Activated naive CD4-positive, alpha-beta T cell treated with anti-CD3 and anti-CD28 coated beads, Interleukin-2, amount 50 U/mL, for 72 hours (primary cell): ENCODE measurements at regions not wholly inside any gene's neighbourhood (a gene's known extent, or its start where the extent isn't known, plus 50 kb on each side); places are given as distances from the start of the nearest gene placed in this dataset.
"Not testable (repeated sequence)": the region's sequence is repeated elsewhere in the genome, so short reads cannot be mapped to it uniquely, and the experiment has no call there.

ENCODE experiments used
- ATAC-seq, 2 donors: fragments of 150-1000 bp; cut with Tn5 transposase; 2 replicates each; pipeline ENCODE4 v1.10.0; 2021; ENCODE audit warnings: mild to moderate bottlenecking in 2 of 2, moderate library complexity in 2 of 2
- DNase-seq, 2 donors: peaks; one replicate each; pipeline ENCODE4 v3.0.0; 2021 to 2022; ENCODE audit warnings: low spot score in 2 of 2
- H3K27ac Mint-ChIP-seq, 2 donors: one replicate each; pipeline ENCODE4 v1.8.0; 2022; ENCODE audit warnings: mild to moderate bottlenecking in 2 of 2, mixed read lengths in 2 of 2
- H3K36me3 Mint-ChIP-seq, 2 donors: one replicate each; pipeline ENCODE4 v1.8.0; 2022; ENCODE audit warnings: mixed read lengths in 2 of 2
- H3K9me3 Mint-ChIP-seq, 2 donors: one replicate each; pipeline ENCODE4 v1.8.0; 2022; ENCODE audit warnings: mixed read lengths in 2 of 2

DNA sequence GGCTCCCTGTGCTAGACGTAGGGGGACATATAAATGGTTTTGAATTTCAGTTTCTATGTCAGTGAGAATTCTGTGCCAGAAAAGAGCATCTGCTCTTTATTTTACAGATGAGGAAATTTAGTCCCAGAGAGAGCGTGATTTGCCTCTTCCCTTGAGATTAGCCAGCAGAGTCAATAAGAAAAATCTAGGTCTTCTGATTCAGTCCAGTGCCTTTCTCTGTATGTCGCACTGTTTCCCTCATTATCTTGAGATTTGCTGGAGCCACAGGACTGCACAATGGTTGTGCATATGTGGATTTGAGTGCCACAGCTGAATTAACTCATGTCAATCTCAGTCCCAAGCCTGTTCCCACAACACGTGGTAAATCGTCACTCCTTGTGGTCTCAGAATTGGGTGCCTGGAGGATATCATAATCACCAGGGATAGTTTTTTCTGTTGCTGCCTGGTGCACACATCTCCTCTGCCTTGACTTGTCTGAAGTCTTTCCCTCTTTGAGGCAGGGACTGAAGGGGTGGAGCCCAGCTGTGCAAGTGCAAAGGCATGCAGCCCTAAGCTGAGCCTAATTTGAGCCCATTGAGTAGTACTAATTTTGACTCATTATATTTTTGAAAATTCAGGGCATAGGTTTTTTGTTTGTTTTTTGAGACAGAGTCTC, 276.7 kb downstream of the SOX4 start:
- no peak for ATAC-seq
- DNase-seq: no peak
- peaks cover 5 to 10% of the 10 kb centered on the region in 2 donors for H3K36me3 Mint-ChIP-seq
- H3K9me3 Mint-ChIP-seq: peaks cover 5 to 10% of the 10 kb centered on the region in 2 donors
- H3K27ac Mint-ChIP-seq: no peak overlapping the region

DNA sequence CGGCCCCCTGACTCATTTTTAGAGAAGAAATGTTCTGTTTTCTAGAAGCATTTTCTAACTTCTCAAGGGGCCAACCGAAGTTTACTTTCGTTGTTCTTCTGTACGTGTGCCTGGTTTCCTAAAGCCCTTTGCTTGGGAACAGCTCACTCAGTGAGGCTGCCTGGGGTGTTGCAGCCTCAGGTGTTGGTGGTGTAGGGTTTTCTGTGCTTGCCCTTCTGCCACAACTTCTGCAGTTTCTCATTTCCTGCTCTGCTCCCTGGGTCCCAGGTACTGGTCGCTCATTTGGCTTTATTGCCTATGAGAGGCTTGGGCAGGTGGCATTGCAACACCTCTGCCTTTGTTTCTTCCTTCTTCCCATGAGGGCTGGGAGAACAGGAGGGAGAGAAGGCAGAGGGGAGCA, 278.3 kb downstream of the SOX4 start:
- Mint-ChIP-seq H3K27ac (no peak overlapping the region), H3K36me3 (peaks cover 8 to 16% of the 10 kb centered on the region in 2 donors), H3K9me3 (peaks cover 6 to 12% of the 10 kb centered on the region in 2 donors)
- peak in 1 of 2 donors; percentile 51 for ATAC-seq
- DNase-seq: no peak

DNA sequence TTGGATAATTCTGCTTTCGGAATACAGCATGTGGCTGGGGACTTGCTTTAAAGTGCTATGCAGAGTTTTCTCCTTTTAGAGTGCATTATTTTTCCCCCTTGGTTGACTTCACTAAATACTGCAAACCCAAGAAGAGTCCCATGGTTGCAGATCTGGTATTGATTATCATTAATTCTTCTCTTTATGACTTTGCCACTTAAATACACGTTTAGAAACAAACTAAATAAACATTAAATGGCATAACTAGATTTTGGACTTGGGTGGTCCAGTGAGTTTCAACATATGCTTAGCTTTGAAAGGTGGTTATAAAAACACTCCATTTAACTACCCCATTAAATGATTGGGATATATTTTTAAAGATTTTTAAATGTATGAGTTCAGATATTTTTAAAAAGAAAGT, 279.2 kb downstream of the SOX4 start:
- DNase-seq: no peak
- no peak for ATAC-seq
- peaks cover 8 to 22% of the 10 kb centered on the region in 2 donors for H3K36me3 Mint-ChIP-seq
- peaks cover 14 to 19% of the 10 kb centered on the region in 2 donors for H3K9me3 Mint-ChIP-seq
- H3K27ac Mint-ChIP-seq: no peak overlapping the region

DNA sequence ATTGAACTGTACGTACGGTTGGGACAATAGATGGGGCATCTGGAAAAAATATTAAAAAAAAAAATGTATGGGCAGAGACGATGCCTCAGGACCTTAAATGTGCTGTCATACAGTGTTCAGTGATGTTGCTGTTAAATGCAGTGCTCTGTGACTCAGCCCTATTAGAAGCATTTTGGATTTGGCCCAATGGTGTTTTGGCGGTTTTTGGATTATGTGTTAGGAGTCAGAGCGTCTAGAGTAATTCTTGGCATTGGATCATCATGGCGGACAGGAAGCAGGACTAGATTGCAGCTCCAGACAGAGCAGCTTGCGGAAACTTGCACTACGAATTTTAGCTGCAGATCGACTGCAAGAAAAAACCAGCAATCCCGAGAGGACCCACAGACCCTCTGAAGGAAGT, 280.0 kb downstream of the SOX4 start:
- DNase-seq (no peak), ATAC-seq (no peak)
- Mint-ChIP-seq H3K9me3 (peaks cover 14 to 19% of the 10 kb centered on the region in 2 donors), H3K27ac (no peak overlapping the region), H3K36me3 (peaks cover 8 to 26% of the 10 kb centered on the region in 2 donors)

DNA sequence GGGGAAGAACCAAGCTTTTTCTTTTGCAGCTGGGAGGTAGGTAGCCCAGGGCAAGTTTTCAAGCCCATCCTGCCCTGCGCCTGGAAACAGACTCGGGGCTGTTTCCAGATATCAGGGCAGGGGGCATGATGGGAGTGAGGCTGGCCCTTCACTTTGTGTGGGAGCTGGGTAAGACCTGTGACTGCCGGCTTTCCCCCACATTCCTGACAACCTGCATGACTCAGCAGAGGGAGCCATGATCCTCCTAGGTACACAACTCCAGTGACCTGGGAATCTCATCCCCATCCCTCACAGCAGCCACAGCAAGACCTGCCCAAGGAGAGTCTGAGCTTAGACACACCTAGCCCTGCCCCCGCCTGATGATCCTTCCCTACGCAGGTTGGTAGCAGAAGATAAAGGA, 280.8 kb downstream of the SOX4 start:
- H3K36me3 Mint-ChIP-seq: peaks cover 8 to 26% of the 10 kb centered on the region in 2 donors
- H3K9me3 Mint-ChIP-seq: peaks cover 14 to 19% of the 10 kb centered on the region in 2 donors
- DNase-seq (no peak), ATAC-seq (no peak)
- no peak overlapping the region for H3K27ac Mint-ChIP-seq

DNA sequence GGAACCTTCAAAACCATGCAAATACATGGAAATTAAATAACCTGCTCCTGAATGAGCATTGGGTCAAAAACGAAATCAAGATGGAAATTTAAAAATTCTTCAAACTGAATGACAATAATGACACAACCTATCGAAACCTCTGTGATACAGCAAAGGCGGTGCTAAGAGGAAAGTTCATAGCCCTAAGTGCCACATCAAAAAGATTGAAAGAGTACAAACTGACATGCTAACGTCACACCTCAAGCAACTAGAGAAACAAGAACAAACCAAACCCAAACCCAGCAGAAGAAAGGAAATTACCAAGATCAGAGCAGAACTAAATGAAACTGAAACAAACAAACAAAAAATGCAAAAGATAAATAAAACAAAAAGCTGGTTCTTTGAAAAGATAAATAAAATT, 283.5 kb downstream of the SOX4 start:
- Mint-ChIP-seq H3K36me3 (peaks cover 8 to 26% of the 10 kb centered on the region in 2 donors), H3K9me3 (peaks cover 18 to 33% of the 10 kb centered on the region in 2 donors), H3K27ac (peak overlapping the region in 1 of 2 donors; percentile 20)
- DNase-seq: not testable (repeated sequence)
- peak; percentile 65 to 68 for ATAC-seq

DNA sequence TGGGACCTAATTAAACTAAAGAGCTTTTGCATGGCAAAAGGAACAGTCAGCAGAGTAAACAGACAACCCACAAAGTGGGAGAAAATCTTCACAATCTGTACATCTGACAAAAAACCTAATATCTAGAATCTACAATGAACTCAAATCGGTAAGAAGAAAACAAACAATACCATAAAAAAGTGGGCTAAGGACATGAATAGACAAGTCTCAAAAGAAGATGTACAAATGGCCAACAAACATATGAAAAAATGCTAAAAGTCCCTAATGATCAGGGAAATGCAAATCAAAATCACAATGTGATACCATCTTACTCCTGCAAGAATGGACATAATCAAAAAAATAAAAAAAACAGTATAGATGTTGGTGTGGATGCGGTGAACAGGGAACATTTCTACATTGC, 286.7 kb downstream of the SOX4 start:
- not testable (repeated sequence) for H3K27ac Mint-ChIP-seq, DNase-seq, ATAC-seq
- Mint-ChIP-seq H3K9me3 (peaks cover 20 to 28% of the 10 kb centered on the region in 2 donors), H3K36me3 (peaks cover 2 to 16% of the 10 kb centered on the region in 2 donors)

DNA sequence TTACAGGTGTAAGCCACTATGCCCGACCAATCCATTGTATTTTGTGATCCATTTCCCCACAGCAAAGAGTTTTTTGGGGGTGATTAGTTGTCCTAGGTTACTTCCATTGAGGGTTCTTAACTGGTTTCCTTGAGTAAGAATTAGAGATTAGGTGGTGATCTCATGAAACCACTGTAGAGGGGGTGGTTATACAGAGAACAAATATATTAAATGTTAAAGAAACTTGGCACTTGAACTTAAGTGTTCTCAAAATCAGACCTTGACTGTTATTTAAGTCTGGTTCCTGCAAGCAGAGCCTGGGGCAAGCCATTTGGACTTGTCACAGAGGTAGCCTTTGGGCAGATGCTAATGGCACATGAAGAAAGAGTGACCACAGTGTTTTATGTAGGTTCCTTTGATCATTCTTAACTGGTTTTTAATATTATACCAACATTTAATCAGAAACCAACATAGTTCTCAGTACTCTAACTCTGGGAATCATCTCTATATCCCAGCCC, 288.5 kb downstream of the SOX4 start:
- peaks cover 0 to 8% of the 10 kb centered on the region in 2 donors for H3K36me3 Mint-ChIP-seq
- no peak overlapping the region for H3K27ac Mint-ChIP-seq
- no peak for DNase-seq
- ATAC-seq: no peak
- peaks cover 18 to 25% of the 10 kb centered on the region in 2 donors for H3K9me3 Mint-ChIP-seq

DNA sequence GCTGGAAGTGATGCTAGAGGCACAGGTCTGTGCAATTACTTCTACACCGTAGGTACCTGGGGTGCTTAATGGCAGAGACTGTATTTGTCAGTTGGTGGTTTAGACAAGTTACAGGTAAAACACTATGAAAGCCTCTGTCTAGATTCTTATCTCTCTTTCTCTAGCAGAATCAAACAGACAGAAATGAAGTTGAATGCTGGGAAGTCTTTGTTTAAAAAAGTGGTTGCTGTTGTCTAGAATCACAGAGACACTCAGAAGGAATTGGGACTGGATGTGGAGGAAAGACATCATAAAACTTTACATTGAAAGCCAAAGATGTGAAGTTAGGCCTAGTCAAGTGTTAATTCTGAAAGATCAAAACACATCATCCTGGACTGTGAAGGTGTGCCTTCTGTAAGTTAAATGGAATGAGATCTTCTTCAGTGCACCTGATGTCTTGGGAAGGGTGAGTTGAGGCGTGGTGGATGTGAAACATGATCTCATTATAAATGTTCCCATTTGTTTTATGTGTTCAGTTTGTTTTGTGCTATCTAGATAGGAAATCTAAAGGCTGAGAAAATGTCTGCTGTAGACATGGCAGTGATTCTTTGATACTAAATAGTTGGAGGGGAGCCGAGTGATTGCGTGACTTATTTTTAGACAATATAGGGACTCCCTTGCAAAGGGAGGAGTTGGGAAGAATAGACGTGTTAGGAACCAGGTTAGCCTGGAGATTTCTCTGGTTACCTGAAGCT, 290.2 kb downstream of the SOX4 start:
- DNase-seq (no peak), ATAC-seq (no peak)
- no peaks in the 10 kb centered on the region for H3K36me3 Mint-ChIP-seq
- peaks cover 12 to 19% of the 10 kb centered on the region in 2 donors for H3K9me3 Mint-ChIP-seq
- H3K27ac Mint-ChIP-seq: peak overlapping the region in 1 of 2 donors; percentile 10

DNA sequence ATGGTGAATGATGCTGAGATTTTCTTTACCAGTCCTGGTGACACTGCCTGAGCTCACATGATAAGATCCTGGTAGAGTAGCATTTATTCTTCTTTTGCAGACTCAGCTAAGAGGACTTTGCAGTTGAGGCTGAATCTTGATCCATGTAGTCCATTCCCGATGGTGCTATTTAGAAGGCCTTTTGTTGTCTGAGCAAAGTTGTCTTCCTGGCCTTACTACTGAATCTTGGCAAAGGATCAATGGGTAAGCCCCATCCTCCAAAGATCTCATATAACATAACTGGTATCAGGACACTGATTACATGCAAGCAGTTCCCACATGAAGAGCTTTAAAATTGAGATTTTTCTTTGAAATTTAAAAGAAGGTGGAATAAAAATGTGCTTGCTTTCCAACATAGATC, 291.6 kb downstream of the SOX4 start:
- no peak overlapping the region for H3K27ac Mint-ChIP-seq
- DNase-seq (no peak), ATAC-seq (no peak)
- no peaks in the 10 kb centered on the region for H3K36me3 Mint-ChIP-seq
- H3K9me3 Mint-ChIP-seq: peaks cover 12 to 14% of the 10 kb centered on the region in 2 donors

DNA sequence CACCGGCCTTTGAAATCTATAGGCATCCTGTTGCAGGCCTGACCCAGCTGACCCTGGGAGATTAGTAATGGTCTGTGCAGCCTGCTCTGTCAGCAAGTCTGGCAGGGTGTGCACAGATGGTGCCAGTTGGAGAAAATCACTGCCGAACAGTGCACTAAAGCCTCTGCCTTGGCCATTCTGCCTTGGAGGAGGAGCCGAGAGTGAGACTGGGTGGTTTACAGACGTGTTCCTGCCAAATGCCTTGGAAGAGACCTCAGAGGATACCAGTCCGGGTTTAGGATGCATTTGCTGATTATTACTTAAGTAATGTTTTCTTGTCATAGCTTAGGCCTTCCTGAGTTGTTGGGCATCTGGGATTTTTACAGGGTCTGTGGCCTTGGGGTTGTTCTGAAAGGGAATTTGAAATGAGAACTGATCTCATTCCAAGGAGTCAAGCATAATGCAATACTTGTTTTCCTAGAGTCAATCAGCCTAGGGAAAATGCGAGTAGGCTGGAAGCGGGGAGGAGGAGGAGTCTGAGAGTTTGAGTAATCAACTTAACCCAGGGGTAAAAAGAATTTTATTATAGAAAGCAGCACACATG, 292.1 kb downstream of the SOX4 start:
- no peak for ATAC-seq
- Mint-ChIP-seq H3K9me3 (peaks cover 10 to 11% of the 10 kb centered on the region in 2 donors), H3K27ac (no peak overlapping the region), H3K36me3 (no peaks in the 10 kb centered on the region)
- DNase-seq: no peak

DNA sequence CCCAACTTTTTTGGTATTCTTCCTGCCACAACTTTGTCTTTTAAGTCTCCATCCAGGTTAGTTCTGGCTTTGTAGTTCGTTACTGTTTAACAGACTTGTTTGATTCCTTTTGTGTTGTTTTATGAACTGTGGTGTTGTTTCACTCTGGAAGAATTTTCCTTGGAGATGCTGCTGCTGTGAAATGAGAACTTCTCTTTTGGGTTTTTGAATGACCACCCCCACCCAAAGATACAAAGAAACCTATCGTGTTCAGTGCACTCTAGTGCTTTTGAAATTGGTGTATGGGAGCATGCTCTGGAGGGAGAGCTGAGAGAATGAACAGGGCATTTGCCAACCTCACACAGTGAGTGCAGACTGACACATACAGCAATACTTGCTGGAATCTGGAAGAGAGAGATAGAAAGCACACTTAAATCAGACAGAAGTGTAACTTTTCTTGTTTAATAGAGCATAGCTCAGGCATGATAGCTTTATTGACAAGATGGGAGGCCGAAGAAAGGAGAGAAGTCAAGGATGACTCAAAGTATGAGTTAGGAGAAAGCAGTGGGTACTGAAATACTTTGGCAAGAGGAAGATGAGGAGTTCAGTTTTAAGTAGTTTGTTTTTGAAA, 293.1 kb downstream of the SOX4 start:
- Mint-ChIP-seq H3K9me3 (peaks cover 6 to 11% of the 10 kb centered on the region in 2 donors), H3K36me3 (no peaks in the 10 kb centered on the region), H3K27ac (no peak overlapping the region)
- no peak for DNase-seq
- ATAC-seq: no peak

DNA sequence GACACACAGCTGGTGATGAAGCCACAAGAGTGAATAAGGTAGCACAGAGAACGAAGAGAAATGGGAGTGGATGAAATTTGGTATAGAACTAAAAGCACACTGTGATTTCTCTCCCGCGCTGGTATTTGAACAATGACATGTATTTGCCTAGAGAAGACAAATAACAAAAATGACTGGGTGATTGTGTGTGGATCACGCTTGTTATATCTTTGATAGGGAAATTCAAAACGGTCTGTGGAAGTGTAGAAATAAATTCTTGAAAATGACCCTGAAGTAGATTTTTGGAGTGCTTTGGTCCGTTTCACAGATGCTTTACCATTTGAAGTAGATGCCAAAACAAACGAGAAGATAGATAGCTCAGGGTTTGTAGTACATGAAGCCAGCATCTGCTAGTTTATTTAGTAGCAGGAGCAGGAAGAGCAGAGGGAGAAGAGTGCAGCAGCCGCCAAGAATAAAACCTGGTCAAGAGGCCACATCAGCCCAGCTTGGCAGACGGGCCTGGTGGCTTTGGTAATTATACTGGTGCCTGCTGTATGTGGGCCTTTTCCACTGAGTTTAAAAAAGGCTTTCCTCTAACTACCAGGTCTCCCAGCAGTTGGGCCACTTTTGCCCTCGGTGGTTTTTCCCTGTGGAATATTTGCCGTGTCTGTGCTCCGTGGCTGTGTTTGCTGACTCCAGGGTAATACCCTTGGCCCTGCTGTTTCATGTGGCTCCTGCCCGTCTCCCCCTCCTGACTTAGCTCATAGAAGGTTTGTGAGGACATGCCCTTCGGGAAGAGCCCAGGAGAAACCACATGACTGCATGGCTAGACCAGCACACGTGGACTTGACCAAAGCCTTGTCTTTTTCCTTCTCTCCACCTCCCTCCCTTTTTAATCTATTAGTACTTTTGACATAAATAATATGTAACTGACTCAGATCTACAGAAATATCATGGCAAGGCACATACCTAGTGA, 294.0 kb downstream of the SOX4 start:
- DNase-seq: no peak
- peaks cover 6 to 11% of the 10 kb centered on the region in 2 donors for H3K9me3 Mint-ChIP-seq
- ATAC-seq: no peak
- H3K27ac Mint-ChIP-seq: no peak overlapping the region
- no peaks in the 10 kb centered on the region for H3K36me3 Mint-ChIP-seq

DNA sequence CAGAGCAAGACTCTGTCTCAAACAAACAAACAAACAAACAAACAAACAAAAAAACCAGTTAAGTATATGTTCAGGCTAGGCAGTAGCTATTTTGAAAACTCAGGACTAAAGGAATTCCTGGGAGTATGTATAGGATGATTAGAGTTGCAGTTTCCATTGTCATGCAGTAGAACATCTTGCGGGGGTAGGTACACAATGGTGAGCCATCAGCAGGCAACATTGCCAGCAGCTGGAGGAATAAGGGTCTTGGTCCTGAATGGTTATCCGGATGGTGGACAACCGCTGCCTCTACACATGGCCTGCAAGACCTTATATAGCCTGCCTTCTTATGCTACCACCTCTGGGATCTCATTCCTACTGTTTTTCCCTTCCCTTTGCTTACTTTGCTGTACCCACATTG, 297.5 kb downstream of the SOX4 start:
- DNase-seq (no peak), ATAC-seq (no peak)
- Mint-ChIP-seq H3K36me3 (peaks cover 0 to 6% of the 10 kb centered on the region in 2 donors), H3K27ac (no peak overlapping the region), H3K9me3 (peaks cover 5 to 12% of the 10 kb centered on the region in 2 donors)

DNA sequence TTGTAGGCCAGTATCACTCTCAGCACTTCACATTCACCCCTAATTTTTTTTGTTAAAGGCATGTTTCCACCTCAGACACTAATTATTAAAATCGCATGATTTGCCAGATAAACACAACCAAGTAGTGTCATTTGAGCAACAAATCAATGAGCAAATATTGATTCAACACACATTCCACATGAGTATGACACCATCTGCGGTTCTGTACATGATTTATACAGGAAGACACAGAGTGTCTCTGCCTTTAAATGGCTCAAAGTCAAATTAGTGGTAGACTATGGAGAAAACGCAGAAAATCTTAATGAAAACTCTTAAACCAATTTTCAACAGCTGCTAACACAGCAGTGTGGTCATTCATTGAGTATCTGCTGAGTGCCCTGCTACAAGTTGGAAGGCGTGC, 300.2 kb downstream of the SOX4 start:
- Mint-ChIP-seq H3K27ac (no peak overlapping the region), H3K9me3 (peaks cover 5 to 12% of the 10 kb centered on the region in 2 donors), H3K36me3 (peaks cover 0 to 6% of the 10 kb centered on the region in 2 donors)
- no peak for ATAC-seq
- DNase-seq: no peak

DNA sequence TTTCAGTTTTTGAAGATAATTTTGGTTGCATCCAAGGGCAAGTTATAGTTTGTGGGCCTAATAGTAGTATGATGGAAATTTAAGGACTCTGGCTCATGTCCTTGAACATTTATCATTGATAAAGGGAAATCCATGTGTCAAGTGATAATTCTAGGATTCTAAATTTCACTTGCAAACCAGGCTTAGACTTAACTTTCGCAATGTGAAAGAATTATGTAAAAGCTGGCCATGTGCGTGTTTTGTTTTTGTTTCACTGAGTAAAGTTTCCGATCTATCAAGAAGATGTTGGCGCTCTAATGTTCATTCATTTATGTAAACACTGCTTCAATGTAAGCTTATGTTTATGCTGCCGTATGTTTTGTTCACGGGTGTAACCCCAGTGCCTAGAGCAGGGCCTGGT, 302.0 kb downstream of the SOX4 start:
- Mint-ChIP-seq H3K27ac (no peak overlapping the region), H3K9me3 (peaks cover 5 to 16% of the 10 kb centered on the region in 2 donors), H3K36me3 (peaks cover 0 to 6% of the 10 kb centered on the region in 2 donors)
- DNase-seq: no peak
- ATAC-seq: no peak
